GM23338 (cell line): ENCODE measurements at regions not wholly inside any gene's neighbourhood (a gene's known extent, or its start where the extent isn't known, plus 50 kb on each side); places are given as distances from the start of the nearest gene placed in this dataset.
A peak's percentile ranks its signal among the peaks of the same experiment; 100 is the strongest.

Experiments
- CREB1 ChIP-seq: fragments of 250-450 bp; sonication (Bioruptor Pico); IDR thresholded peaks from 2 replicates; pipeline ENCODE4 v1.5.0; 2020; ENCODE audit warnings: low read depth, mild to moderate bottlenecking, moderate library complexity
- ETS1 ChIP-seq: IDR thresholded peaks from 2 replicates; pipeline ENCODE4 v1.6.1; 2016; ENCODE audit warnings: antibody characterized with exemption
- EZH2 ChIP-seq: fragments of 200-600 bp; sonication (generic); IDR thresholded peaks from one replicate; pipeline ENCODE4 v1.8.0; 2017; ENCODE audit warnings: antibody characterized with exemption, mild to moderate bottlenecking, low read depth; ENCODE audit not compliant: unreplicated experiment
- EZH2phosphoT487 ChIP-seq: fragments of 200-600 bp; sonication (generic); IDR thresholded peaks from one replicate; pipeline ENCODE4 v1.8.1; 2018; ENCODE audit warnings: antibody characterized with exemption; ENCODE audit not compliant: unreplicated experiment
- JUNB ChIP-seq: IDR thresholded peaks from one replicate; pipeline ENCODE4 v1.6.1; 2016; ENCODE audit warnings: antibody characterized with exemption; ENCODE audit not compliant: unreplicated experiment
- NANOG ChIP-seq: IDR thresholded peaks from 2 replicates; pipeline ENCODE4 v1.6.1; 2016; ENCODE audit warnings: antibody characterized with exemption, borderline replicate concordance
- POLR2AphosphoS5 ChIP-seq: IDR thresholded peaks from 2 replicates; pipeline ENCODE4 v1.6.1; 2016; ENCODE audit warnings: antibody characterized with exemption, low read depth
- STAT1 ChIP-seq: IDR thresholded peaks from one replicate; pipeline ENCODE4 v1.6.1; 2016; ENCODE audit warnings: antibody characterized with exemption; ENCODE audit not compliant: unreplicated experiment
- ZNF114 ChIP-seq: fragments of 250-450 bp; sonication (Bioruptor Pico); IDR thresholded peaks from 2 replicates; pipeline ENCODE4 v1.5.0; 2020; ENCODE audit warnings: mild to moderate bottlenecking, moderate library complexity
- ZNF331 ChIP-seq: fragments of 250-450 bp; sonication (Bioruptor Pico); IDR thresholded peaks from 2 replicates; pipeline ENCODE4 v1.5.0; 2020; ENCODE audit warnings: low read depth, mild to moderate bottlenecking, moderate library complexity
- TF ChIP-seq, protein P1 (sequence below), 2 experiments: fragments of 200-600 bp in 1 of 2; sonication (generic) in 1 of 2; conservative IDR thresholded peaks; 2 replicates each; pipeline versions ENCODE4 v1.5.1 to v1.6.1; 2016 to 2017; ENCODE audit warnings: antibody characterized with exemption in 2 of 2, low read depth in 2 of 2, mild to moderate bottlenecking in 2 of 2, moderate library complexity in 1 of 2
- TF ChIP-seq, protein P2 (sequence below): IDR thresholded peaks from one replicate; pipeline ENCODE4 v1.6.1; 2018; ENCODE audit warnings: antibody characterized with exemption; ENCODE audit not compliant: unreplicated experiment
- TF ChIP-seq, protein P3 (sequence below): fragments of 250-450 bp; sonication (Bioruptor Pico); IDR thresholded peaks from 2 replicates; pipeline ENCODE4 v1.5.0; 2020; ENCODE audit warnings: mild to moderate bottlenecking, moderate library complexity

GRCh38 chrX:82230013-82230412 lies 1028.1 kb downstream of the SH3BGRL start:
- TF ChIP-seq JUNB (no peak), ZNF114 (CRISPR knock-in tag) (no peak), CREB1 (no peak), EZH2 (no peak), POLR2AphosphoS5 (no peak), EZH2phosphoT487 (no peak), ETS1 (no peak), NANOG (no peak), STAT1 (no peak), ZNF331 (CRISPR knock-in tag) (no peak)
- TF ChIP-seq, protein P1, sequence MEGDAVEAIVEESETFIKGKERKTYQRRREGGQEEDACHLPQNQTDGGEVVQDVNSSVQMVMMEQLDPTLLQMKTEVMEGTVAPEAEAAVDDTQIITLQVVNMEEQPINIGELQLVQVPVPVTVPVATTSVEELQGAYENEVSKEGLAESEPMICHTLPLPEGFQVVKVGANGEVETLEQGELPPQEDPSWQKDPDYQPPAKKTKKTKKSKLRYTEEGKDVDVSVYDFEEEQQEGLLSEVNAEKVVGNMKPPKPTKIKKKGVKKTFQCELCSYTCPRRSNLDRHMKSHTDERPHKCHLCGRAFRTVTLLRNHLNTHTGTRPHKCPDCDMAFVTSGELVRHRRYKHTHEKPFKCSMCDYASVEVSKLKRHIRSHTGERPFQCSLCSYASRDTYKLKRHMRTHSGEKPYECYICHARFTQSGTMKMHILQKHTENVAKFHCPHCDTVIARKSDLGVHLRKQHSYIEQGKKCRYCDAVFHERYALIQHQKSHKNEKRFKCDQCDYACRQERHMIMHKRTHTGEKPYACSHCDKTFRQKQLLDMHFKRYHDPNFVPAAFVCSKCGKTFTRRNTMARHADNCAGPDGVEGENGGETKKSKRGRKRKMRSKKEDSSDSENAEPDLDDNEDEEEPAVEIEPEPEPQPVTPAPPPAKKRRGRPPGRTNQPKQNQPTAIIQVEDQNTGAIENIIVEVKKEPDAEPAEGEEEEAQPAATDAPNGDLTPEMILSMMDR (conservative IDR thresholded peaks at IDR 0.05; ENCODE audit: low read depth in 2 of 2), result peak in 1 of 2 experiments; percentile 28; a peak in 2 of 4 replicates
- TF ChIP-seq, protein P2, sequence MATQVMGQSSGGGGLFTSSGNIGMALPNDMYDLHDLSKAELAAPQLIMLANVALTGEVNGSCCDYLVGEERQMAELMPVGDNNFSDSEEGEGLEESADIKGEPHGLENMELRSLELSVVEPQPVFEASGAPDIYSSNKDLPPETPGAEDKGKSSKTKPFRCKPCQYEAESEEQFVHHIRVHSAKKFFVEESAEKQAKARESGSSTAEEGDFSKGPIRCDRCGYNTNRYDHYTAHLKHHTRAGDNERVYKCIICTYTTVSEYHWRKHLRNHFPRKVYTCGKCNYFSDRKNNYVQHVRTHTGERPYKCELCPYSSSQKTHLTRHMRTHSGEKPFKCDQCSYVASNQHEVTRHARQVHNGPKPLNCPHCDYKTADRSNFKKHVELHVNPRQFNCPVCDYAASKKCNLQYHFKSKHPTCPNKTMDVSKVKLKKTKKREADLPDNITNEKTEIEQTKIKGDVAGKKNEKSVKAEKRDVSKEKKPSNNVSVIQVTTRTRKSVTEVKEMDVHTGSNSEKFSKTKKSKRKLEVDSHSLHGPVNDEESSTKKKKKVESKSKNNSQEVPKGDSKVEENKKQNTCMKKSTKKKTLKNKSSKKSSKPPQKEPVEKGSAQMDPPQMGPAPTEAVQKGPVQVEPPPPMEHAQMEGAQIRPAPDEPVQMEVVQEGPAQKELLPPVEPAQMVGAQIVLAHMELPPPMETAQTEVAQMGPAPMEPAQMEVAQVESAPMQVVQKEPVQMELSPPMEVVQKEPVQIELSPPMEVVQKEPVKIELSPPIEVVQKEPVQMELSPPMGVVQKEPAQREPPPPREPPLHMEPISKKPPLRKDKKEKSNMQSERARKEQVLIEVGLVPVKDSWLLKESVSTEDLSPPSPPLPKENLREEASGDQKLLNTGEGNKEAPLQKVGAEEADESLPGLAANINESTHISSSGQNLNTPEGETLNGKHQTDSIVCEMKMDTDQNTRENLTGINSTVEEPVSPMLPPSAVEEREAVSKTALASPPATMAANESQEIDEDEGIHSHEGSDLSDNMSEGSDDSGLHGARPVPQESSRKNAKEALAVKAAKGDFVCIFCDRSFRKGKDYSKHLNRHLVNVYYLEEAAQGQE, result no peak
- TF ChIP-seq, protein P3, sequence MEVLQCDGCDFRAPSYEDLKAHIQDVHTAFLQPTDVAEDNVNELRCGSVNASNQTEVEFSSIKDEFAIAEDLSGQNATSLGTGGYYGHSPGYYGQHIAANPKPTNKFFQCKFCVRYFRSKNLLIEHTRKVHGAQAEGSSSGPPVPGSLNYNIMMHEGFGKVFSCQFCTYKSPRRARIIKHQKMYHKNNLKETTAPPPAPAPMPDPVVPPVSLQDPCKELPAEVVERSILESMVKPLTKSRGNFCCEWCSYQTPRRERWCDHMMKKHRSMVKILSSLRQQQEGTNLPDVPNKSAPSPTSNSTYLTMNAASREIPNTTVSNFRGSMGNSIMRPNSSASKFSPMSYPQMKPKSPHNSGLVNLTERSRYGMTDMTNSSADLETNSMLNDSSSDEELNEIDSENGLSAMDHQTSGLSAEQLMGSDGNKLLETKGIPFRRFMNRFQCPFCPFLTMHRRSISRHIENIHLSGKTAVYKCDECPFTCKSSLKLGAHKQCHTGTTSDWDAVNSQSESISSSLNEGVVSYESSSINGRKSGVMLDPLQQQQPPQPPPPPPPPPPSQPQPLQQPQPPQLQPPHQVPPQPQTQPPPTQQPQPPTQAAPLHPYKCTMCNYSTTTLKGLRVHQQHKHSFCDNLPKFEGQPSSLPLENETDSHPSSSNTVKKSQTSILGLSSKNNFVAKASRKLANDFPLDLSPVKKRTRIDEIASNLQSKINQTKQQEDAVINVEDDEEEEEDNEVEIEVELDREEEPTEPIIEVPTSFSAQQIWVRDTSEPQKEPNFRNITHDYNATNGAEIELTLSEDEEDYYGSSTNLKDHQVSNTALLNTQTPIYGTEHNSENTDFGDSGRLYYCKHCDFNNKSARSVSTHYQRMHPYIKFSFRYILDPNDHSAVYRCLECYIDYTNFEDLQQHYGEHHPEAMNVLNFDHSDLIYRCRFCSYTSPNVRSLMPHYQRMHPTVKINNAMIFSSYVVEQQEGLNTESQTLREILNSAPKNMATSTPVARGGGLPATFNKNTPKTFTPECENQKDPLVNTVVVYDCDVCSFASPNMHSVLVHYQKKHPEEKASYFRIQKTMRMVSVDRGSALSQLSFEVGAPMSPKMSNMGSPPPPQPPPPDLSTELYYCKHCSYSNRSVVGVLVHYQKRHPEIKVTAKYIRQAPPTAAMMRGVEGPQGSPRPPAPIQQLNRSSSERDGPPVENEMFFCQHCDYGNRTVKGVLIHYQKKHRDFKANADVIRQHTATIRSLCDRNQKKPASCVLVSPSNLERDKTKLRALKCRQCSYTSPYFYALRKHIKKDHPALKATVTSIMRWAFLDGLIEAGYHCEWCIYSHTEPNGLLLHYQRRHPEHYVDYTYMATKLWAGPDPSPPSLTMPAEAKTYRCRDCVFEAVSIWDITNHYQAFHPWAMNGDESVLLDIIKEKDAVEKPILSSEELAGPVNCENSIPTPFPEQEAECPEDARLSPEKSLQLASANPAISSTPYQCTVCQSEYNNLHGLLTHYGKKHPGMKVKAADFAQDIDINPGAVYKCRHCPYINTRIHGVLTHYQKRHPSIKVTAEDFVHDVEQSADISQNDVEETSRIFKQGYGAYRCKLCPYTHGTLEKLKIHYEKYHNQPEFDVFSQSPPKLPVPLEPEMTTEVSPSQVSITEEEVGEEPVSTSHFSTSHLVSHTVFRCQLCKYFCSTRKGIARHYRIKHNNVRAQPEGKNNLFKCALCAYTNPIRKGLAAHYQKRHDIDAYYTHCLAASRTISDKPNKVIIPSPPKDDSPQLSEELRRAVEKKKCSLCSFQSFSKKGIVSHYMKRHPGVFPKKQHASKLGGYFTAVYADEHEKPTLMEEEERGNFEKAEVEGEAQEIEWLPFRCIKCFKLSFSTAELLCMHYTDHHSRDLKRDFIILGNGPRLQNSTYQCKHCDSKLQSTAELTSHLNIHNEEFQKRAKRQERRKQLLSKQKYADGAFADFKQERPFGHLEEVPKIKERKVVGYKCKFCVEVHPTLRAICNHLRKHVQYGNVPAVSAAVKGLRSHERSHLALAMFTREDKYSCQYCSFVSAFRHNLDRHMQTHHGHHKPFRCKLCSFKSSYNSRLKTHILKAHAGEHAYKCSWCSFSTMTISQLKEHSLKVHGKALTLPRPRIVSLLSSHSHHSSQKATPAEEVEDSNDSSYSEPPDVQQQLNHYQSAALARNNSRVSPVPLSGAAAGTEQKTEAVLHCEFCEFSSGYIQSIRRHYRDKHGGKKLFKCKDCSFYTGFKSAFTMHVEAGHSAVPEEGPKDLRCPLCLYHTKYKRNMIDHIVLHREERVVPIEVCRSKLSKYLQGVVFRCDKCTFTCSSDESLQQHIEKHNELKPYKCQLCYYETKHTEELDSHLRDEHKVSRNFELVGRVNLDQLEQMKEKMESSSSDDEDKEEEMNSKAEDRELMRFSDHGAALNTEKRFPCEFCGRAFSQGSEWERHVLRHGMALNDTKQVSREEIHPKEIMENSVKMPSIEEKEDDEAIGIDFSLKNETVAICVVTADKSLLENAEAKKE (CRISPR knock-in tag), result no peak
